ENCODE measurements at regions not wholly inside any gene's neighbourhood (a gene's known extent, or its start where the extent isn't known, plus 50 kb on each side); places are given as distances from the start of the nearest gene placed in this dataset.
A peak's percentile ranks its signal among the peaks of the same experiment; 100 is the strongest.

DNA sequence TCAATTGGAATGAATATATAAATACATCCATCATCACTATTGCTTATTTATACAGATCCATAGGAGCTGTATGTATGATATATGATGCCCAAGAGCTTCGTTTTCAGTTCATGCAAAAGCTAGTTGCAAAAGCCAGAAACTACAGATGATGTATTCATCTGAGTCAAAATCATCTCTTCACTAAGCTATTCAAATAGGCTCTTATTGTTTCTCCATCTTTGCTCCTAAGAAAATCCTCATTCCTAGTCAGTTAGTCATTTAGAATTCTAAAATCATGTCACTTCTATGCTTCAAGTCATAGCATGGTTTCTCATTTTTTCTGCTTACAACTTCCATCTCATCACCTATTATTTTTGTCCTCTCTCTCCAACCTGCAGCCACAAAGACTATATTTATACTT is 300.1 kb upstream of the TRAM1L1 start:
- Mint-ChIP-seq H3K9me3 (ENCODE audit: unreplicated experiment) (no peaks in the 10 kb centered on the region), H3K4me3 (ENCODE audit: unreplicated experiment) (no peak overlapping the region), H3K4me1 (ENCODE audit: unreplicated experiment) (no peaks in the 10 kb centered on the region), H3K27ac (ENCODE audit: unreplicated experiment) (no peak overlapping the region), H3K27me3 (ENCODE audit: unreplicated experiment) (peaks cover 3% of the 10 kb centered on the region), H3K36me3 (ENCODE audit: unreplicated experiment) (no peaks in the 10 kb centered on the region)
- TF ChIP-seq, protein P1, sequence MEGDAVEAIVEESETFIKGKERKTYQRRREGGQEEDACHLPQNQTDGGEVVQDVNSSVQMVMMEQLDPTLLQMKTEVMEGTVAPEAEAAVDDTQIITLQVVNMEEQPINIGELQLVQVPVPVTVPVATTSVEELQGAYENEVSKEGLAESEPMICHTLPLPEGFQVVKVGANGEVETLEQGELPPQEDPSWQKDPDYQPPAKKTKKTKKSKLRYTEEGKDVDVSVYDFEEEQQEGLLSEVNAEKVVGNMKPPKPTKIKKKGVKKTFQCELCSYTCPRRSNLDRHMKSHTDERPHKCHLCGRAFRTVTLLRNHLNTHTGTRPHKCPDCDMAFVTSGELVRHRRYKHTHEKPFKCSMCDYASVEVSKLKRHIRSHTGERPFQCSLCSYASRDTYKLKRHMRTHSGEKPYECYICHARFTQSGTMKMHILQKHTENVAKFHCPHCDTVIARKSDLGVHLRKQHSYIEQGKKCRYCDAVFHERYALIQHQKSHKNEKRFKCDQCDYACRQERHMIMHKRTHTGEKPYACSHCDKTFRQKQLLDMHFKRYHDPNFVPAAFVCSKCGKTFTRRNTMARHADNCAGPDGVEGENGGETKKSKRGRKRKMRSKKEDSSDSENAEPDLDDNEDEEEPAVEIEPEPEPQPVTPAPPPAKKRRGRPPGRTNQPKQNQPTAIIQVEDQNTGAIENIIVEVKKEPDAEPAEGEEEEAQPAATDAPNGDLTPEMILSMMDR (IDR thresholded peaks at IDR 0.05): no peak
- DNase-seq (ENCODE audit: extremely low spot score, unreplicated experiment): no peak

- H3K9me3 Mint-ChIP-seq (ENCODE audit: unreplicated experiment): no peaks in the 10 kb centered on the region
- H3K4me3 Mint-ChIP-seq (ENCODE audit: unreplicated experiment): no peak overlapping the region
- H3K27ac Mint-ChIP-seq (ENCODE audit: unreplicated experiment): no peak overlapping the region
- H3K36me3 Mint-ChIP-seq (ENCODE audit: unreplicated experiment): no peaks in the 10 kb centered on the region
- H3K27me3 Mint-ChIP-seq (ENCODE audit: unreplicated experiment): peaks cover 3% of the 10 kb centered on the region
- no peaks in the 10 kb centered on the region for H3K4me1 Mint-ChIP-seq (ENCODE audit: unreplicated experiment)
- DNase-seq (ENCODE audit: extremely low spot score, unreplicated experiment): no peak
- TF ChIP-seq, protein P1 (IDR thresholded peaks at IDR 0.05): no peak
These were observed 301.7 kb upstream of the TRAM1L1 start for GRCh38 chr4:117387072-117387471.

DNA sequence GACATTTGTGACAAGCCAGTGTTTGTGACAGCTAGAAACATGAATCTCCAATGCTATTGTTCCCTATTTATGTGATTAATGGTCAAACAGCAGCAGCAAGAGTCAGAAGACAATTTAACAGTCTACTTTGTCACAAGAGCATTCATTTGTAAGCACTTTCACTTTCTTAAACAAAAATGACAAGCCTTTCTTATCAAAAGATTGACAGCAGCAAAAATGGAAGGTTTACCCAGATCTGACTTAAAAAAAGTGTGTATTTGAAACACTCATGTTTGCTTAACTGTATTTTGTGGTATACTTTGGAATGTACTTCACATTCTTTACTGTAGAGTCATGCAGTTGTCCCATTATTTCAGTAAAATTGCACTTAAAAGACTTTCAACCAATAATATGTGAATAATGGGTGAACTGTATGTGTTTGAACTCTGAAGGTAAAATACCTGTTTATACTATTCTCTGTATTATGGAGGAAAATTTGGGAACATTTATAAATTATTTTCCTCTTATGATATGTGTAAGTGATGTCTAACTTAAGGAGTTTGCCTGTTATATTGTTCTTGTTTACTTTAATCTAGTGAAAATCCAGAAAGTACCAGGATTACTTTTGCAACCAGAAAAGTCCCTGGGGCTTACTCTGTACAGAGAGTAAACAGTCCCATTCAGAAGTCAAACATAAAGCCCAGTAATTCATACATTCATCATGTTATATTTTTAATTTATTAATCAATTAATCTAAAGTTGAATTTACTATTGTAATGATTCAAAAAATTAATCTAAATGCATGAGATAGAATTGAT is 314.9 kb upstream of the TRAM1L1 start:
- H3K4me3 Mint-ChIP-seq (ENCODE audit: unreplicated experiment): peak overlapping the region; percentile 50
- peaks cover 4% of the 10 kb centered on the region for H3K9me3 Mint-ChIP-seq (ENCODE audit: unreplicated experiment)
- peaks cover 19% of the 10 kb centered on the region for H3K4me1 Mint-ChIP-seq (ENCODE audit: unreplicated experiment)
- no peaks in the 10 kb centered on the region for H3K27me3 Mint-ChIP-seq (ENCODE audit: unreplicated experiment)
- TF ChIP-seq, protein P1 (IDR thresholded peaks at IDR 0.05): no peak
- H3K36me3 Mint-ChIP-seq (ENCODE audit: unreplicated experiment): no peaks in the 10 kb centered on the region
- H3K27ac Mint-ChIP-seq (ENCODE audit: unreplicated experiment): peak overlapping the region; percentile 73
- no peak for DNase-seq (ENCODE audit: extremely low spot score, unreplicated experiment)

DNA sequence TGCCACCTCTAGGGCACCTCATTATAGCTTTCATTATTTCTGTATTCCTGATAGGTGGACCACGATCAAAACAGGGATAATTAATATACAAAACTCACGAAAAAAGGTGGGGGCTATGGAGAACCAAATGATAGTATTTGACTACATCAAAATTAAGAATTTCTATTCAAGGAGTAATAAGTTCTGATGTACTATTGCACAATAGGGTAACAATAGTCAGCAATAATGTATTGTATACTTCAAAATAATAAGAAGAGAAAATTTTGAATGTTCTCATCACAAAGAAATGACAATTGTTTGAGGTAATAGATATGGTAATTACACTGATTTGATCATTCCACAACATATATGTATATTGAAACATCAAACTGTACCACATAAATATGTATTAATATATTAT is 327.3 kb upstream of the TRAM1L1 start:
- H3K36me3 Mint-ChIP-seq (ENCODE audit: unreplicated experiment): no peaks in the 10 kb centered on the region
- H3K27me3 Mint-ChIP-seq (ENCODE audit: unreplicated experiment): no peaks in the 10 kb centered on the region
- H3K4me1 Mint-ChIP-seq (ENCODE audit: unreplicated experiment): peaks cover 2% of the 10 kb centered on the region
- no peak overlapping the region for H3K4me3 Mint-ChIP-seq (ENCODE audit: unreplicated experiment)
- TF ChIP-seq, protein P1 (IDR thresholded peaks at IDR 0.05): no peak
- H3K27ac Mint-ChIP-seq (ENCODE audit: unreplicated experiment): no peak overlapping the region
- no peak for DNase-seq (ENCODE audit: extremely low spot score, unreplicated experiment)
- H3K9me3 Mint-ChIP-seq (ENCODE audit: unreplicated experiment): peaks cover 3% of the 10 kb centered on the region

GRCh38 chr4:117417856-117418255 is 332.5 kb upstream of the TRAM1L1 start:
- no peaks in the 10 kb centered on the region for H3K27me3 Mint-ChIP-seq (ENCODE audit: unreplicated experiment)
- H3K9me3 Mint-ChIP-seq (ENCODE audit: unreplicated experiment): no peaks in the 10 kb centered on the region
- peak overlapping the region; percentile 29 for H3K27ac Mint-ChIP-seq (ENCODE audit: unreplicated experiment)
- H3K36me3 Mint-ChIP-seq (ENCODE audit: unreplicated experiment): no peaks in the 10 kb centered on the region
- H3K4me3 Mint-ChIP-seq (ENCODE audit: unreplicated experiment): no peak overlapping the region
- no peak for DNase-seq (ENCODE audit: extremely low spot score, unreplicated experiment)
- peaks cover 6% of the 10 kb centered on the region for H3K4me1 Mint-ChIP-seq (ENCODE audit: unreplicated experiment)
- TF ChIP-seq, protein P1 (IDR thresholded peaks at IDR 0.05): no peak
